ENCODE measurements at regions not wholly inside any gene's neighbourhood (a gene's known extent, or its start where the extent isn't known, plus 50 kb on each side); places are given as distances from the start of the nearest gene placed in this dataset.

DNA sequence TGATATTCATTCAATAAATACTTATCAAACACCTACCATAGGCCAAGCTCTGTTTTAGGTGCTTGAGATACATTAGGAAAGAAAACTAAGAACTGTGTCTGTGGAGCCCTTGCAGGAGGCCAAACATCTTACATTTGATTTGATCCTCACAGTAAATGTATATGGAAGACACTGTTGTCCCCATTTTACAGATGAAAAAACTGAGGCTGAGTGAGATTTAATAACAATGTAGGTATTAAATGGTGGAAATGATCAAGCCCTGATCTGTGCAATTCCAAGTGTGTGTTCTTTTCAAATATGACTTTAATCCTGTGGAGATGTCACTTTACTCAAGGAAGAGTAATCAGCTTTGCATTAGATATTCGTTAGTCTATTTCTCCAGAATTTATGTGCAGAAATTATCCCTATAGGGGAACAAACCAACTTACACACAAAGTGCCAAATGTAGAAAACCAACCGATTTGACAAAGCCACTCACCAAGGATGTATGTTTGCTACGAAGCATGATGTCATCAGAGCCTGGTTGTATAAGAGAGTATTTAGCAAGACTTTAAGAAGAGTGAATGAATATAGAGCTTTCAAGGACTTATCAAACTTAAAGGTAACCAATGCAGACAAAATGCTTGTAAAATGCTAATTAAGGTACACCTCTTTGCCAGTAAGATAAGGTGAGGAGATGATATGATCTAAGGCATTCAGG, 153.9 kb upstream of the NFIB start:
- TF ChIP-seq, protein P1, sequence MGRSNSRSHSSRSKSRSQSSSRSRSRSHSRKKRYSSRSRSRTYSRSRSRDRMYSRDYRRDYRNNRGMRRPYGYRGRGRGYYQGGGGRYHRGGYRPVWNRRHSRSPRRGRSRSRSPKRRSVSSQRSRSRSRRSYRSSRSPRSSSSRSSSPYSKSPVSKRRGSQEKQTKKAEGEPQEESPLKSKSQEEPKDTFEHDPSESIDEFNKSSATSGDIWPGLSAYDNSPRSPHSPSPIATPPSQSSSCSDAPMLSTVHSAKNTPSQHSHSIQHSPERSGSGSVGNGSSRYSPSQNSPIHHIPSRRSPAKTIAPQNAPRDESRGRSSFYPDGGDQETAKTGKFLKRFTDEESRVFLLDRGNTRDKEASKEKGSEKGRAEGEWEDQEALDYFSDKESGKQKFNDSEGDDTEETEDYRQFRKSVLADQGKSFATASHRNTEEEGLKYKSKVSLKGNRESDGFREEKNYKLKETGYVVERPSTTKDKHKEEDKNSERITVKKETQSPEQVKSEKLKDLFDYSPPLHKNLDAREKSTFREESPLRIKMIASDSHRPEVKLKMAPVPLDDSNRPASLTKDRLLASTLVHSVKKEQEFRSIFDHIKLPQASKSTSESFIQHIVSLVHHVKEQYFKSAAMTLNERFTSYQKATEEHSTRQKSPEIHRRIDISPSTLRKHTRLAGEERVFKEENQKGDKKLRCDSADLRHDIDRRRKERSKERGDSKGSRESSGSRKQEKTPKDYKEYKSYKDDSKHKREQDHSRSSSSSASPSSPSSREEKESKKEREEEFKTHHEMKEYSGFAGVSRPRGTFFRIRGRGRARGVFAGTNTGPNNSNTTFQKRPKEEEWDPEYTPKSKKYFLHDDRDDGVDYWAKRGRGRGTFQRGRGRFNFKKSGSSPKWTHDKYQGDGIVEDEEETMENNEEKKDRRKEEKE (IDR thresholded peaks at IDR 0.05; ENCODE audit: borderline replicate concordance in 1 of 2, control insufficient read depth in 1 of 2, low read depth in 2 of 2, low read length in 1 of 2) = no peak
- TF ChIP-seq POLR2A (conservative IDR thresholded peaks at IDR 0.05) = no peak

Measured in K562 (cell line).